Hematopoietic multipotent progenitor cell treated with erythropoietin and hydrocortisone succinate and interleukin-3 and kit ligand, for 17 days (in vitro differentiated cells): ENCODE measurements at regions not wholly inside any gene's neighbourhood (a gene's known extent, or its start where the extent isn't known, plus 50 kb on each side); places are given as distances from the start of the nearest gene placed in this dataset.

Source experiments
- DNase-seq: peaks from one replicate; pipeline ENCODE4 v3.0.0-alpha.2; 2015; ENCODE audit warnings: low spot score

- DNase-seq = no peak
These were observed 213.5 kb downstream of the ZC3H11B start for GRCh38 chr1:219399446-219399845.

- no peak for DNase-seq
These were observed 214.0 kb downstream of the ZC3H11B start for GRCh38 chr1:219398815-219399396.

- no peak for DNase-seq
These were observed 215.4 kb downstream of the ZC3H11B start for GRCh38 chr1:219397511-219397910.

GRCh38 chr1:219391297-219391696 is 217.6 kb downstream of the LYPLAL1 start:
- no peak for DNase-seq

- no peak for DNase-seq
These were observed 213.5 kb downstream of the LYPLAL1 start for GRCh38 chr1:219387211-219387610.

- DNase-seq = no peak
These were observed 212.2 kb downstream of the LYPLAL1 start for GRCh38 chr1:219385787-219386427.

GRCh38 chr1:219383281-219383680 is 209.6 kb downstream of the LYPLAL1 start:
- DNase-seq = no peak

GRCh38 chr1:219381396-219381795 is 207.7 kb downstream of the LYPLAL1 start:
- DNase-seq = no peak

- no peak for DNase-seq
These were observed 206.8 kb downstream of the LYPLAL1 start for GRCh38 chr1:219380463-219380862.

- no peak for DNase-seq
These were observed 206.0 kb downstream of the LYPLAL1 start for GRCh38 chr1:219379691-219380090.

GRCh38 chr1:219374636-219375035 is 201.0 kb downstream of the LYPLAL1 start:
- DNase-seq = no peak

GRCh38 chr1:219374046-219374566 is 200.4 kb downstream of the LYPLAL1 start:
- DNase-seq = no peak

GRCh38 chr1:219373616-219373935 is 199.9 kb downstream of the LYPLAL1 start:
- no peak for DNase-seq

- no peak for DNase-seq
These were observed 199.4 kb downstream of the LYPLAL1 start for GRCh38 chr1:219372916-219373615.

GRCh38 chr1:219371471-219371870 is 197.8 kb downstream of the LYPLAL1 start:
- no peak for DNase-seq

- DNase-seq = no peak
These were observed 193.8 kb downstream of the LYPLAL1 start for GRCh38 chr1:219367496-219367895.

GRCh38 chr1:219365451-219365850 is 191.8 kb downstream of the LYPLAL1 start:
- DNase-seq = no peak

- no peak for DNase-seq
These were observed 189.0 kb downstream of the LYPLAL1 start for GRCh38 chr1:219362702-219363101.

- DNase-seq = no peak
These were observed 185.4 kb downstream of the LYPLAL1 start for GRCh38 chr1:219359126-219359525.

- DNase-seq = no peak
These were observed 184.4 kb downstream of the LYPLAL1 start for GRCh38 chr1:219358080-219358479.

GRCh38 chr1:219354962-219355361 is 181.3 kb downstream of the LYPLAL1 start:
- DNase-seq = no peak

GRCh38 chr1:219352961-219353651 is 179.4 kb downstream of the LYPLAL1 start:
- DNase-seq = no peak
